ENCODE measurements at regions not wholly inside any gene's neighbourhood (a gene's known extent, or its start where the extent isn't known, plus 50 kb on each side); places are given as distances from the start of the nearest gene placed in this dataset.

DNA sequence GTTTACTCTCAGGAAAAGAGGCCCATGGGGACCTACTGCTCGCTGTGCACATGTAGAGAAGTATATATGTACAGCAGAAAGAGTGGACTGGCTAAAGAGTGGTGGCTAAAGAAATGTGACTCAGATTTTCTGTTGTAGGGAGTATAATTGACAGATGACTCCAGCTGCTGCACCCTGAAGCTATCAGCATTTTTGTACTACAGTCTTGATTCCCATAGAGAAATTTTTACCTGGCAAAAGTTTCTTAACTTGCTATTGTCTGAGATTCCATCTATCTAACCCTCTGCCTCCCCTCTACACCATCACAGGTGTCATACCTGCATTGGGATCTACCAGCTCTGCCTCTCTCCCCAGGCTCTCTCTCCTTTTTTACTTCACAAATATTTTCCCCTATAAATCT lies 296.0 kb upstream of the KYNU start:
- TF ChIP-seq, protein P1, sequence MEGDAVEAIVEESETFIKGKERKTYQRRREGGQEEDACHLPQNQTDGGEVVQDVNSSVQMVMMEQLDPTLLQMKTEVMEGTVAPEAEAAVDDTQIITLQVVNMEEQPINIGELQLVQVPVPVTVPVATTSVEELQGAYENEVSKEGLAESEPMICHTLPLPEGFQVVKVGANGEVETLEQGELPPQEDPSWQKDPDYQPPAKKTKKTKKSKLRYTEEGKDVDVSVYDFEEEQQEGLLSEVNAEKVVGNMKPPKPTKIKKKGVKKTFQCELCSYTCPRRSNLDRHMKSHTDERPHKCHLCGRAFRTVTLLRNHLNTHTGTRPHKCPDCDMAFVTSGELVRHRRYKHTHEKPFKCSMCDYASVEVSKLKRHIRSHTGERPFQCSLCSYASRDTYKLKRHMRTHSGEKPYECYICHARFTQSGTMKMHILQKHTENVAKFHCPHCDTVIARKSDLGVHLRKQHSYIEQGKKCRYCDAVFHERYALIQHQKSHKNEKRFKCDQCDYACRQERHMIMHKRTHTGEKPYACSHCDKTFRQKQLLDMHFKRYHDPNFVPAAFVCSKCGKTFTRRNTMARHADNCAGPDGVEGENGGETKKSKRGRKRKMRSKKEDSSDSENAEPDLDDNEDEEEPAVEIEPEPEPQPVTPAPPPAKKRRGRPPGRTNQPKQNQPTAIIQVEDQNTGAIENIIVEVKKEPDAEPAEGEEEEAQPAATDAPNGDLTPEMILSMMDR (IDR thresholded peaks at IDR 0.05; ENCODE audit: low read depth, low read length): no peak
- DNase-seq (ENCODE audit: low read depth in 2 of 2): no peak

DNA sequence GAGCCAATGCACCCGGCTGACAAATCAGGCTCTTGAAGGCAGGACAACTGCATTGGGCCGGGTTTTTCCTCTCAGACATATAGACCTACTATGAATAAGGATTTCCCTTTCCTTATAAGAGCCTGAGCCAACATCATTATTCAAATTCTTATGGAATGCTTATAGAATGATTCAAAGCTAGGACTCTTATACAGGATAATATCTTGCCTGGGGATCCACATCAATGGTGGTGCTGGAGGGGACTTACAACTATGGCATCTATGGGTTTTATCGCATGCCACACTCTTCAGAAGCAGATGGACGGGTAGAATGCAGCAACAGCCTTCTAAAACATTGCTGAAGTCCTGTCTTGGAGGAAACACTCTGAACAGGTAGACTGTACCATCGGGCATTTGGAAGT lies 296.8 kb upstream of the KYNU start:
- DNase-seq (ENCODE audit: low read depth in 2 of 2): no peak
- TF ChIP-seq, protein P1 (IDR thresholded peaks at IDR 0.05; ENCODE audit: low read depth, low read length): no peak

More for the DNA sequence above, 296.0 kb upstream of the KYNU start:
- H3K4me3 ChIP-seq (replicated peaks in 1 of 2; ENCODE audit: low read depth in 2 of 2, low read length in 2 of 2): no peak overlapping the region

DNA sequence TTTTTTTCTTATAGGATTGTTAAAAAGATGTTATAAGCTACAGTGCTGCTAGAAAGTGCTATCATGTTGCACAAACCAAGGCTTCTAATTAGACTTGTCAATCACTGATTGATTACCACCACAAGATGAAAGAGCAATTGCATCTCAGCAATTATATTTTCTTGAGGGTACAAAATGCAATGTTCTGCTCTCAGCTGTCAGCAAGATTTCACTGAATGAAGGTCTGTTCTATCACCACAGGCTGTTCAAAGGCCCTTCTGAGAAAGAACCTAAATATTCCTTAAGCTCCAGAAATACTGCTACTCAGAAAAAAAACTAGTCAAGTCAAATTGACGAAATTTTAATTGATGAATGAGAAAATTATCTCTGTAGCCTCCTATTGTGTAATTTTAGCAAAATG lies 301.9 kb upstream of the KYNU start:
- no peak for DNase-seq (ENCODE audit: low read depth in 2 of 2)
- TF ChIP-seq, protein P1 (IDR thresholded peaks at IDR 0.05; ENCODE audit: low read depth, low read length): no peak
- no peak overlapping the region for H3K4me3 ChIP-seq (replicated peaks in 1 of 2; ENCODE audit: low read depth in 2 of 2, low read length in 2 of 2)

More for the DNA sequence above, 296.8 kb upstream of the KYNU start:
- no peak overlapping the region for H3K4me3 ChIP-seq (replicated peaks in 1 of 2; ENCODE audit: low read depth in 2 of 2, low read length in 2 of 2)

- no peak overlapping the region for H3K4me3 ChIP-seq (replicated peaks in 1 of 2; ENCODE audit: low read depth in 2 of 2, low read length in 2 of 2)
- TF ChIP-seq, protein P1 (IDR thresholded peaks at IDR 0.05; ENCODE audit: low read depth, low read length): no peak
- DNase-seq (ENCODE audit: low read depth in 2 of 2): no peak
Measured at GRCh38 chr2:142574388-142574787, 303.1 kb upstream of the KYNU start.

GRCh38 chr2:142572346-142573132 lies 304.9 kb upstream of the KYNU start:
- TF ChIP-seq, protein P1 (IDR thresholded peaks at IDR 0.05; ENCODE audit: low read depth, low read length): no peak
- H3K4me3 ChIP-seq (replicated peaks in 1 of 2; ENCODE audit: low read depth in 2 of 2, low read length in 2 of 2): no peak overlapping the region
- no peak for DNase-seq (ENCODE audit: low read depth in 2 of 2)

GRCh38 chr2:142571934-142572333 lies 305.5 kb upstream of the KYNU start:
- TF ChIP-seq, protein P1 (IDR thresholded peaks at IDR 0.05; ENCODE audit: low read depth, low read length): no peak
- H3K4me3 ChIP-seq (replicated peaks in 1 of 2; ENCODE audit: low read depth in 2 of 2, low read length in 2 of 2): no peak overlapping the region
- no peak for DNase-seq (ENCODE audit: low read depth in 2 of 2)
